AG09319 (cell line): ENCODE measurements at regions not wholly inside any gene's neighbourhood (a gene's known extent, or its start where the extent isn't known, plus 50 kb on each side); places are given as distances from the start of the nearest gene placed in this dataset.

Experiments used
- DNase-seq: peaks from one replicate; pipeline ENCODE4 v3.0.0-alpha.2; 2010; ENCODE audit warnings: low read depth; ENCODE audit errors: extremely low read depth
- CTCF ChIP-seq: IDR thresholded peaks from 2 replicates; pipeline ENCODE4 v1.5.1; 2011; ENCODE audit warnings: low read depth, mild to moderate bottlenecking, inconsistent platforms, low read length, moderate library complexity

- no peak for TF ChIP-seq CTCF
- DNase-seq: no peak
These were observed 126.9 kb upstream of the UST start for GRCh38 chr6:148619891-148620290.

GRCh38 chr6:148620579-148621298 lies 126.1 kb upstream of the UST start:
- no peak for DNase-seq
- TF ChIP-seq CTCF: no peak

- DNase-seq: no peak
- no peak for TF ChIP-seq CTCF
These were observed 121.2 kb upstream of the UST start for GRCh38 chr6:148625609-148626008.

DNA sequence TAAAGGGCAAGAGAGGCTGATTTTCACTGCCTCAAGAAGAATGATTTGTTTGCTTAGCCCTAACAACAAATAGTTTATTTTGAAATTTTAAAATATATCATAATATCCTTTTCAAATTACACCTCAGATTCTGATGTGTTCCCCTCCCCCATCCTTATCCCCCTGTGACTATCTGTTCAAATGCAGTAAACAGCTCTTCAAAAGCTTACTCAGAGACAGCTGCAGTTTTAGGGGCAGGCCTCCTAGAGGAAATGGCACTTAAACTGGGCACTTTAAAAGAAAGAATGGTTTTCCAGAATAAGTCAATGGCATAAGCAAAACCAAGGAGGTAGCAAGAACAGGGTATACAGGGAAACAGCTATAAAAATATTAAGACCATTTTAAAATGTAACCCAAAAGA lies 118.6 kb upstream of the UST start:
- DNase-seq: no peak

DNA sequence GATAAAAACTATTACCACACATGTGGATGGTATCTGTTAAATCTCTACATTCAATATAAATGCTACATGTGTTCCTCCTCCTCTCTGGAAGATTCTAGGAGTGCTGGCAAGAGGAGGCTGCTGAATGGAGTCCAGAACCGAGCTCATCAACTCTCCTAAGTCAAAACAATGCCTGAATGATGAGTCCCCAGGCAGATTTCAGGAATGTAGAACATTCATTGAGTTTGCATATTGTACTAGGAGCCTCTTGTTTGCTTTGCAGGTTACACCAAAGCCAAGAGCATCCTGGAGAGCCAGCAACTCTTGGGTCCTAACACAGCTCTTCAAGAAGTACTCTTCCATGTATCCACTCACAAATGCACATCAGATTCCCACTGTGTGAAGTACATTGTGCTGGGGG lies 117.6 kb upstream of the UST start:
- DNase-seq: no peak
- no peak for TF ChIP-seq CTCF

More for the DNA sequence above, 118.6 kb upstream of the UST start:
- no peak for TF ChIP-seq CTCF

GRCh38 chr6:148629592-148630465 lies 117.0 kb upstream of the UST start:
- no peak for DNase-seq
- TF ChIP-seq CTCF: no peak
